Adrenal gland (tissue), 9 donors: ENCODE measurements at regions not wholly inside any gene's neighbourhood (a gene's known extent, or its start where the extent isn't known, plus 50 kb on each side); places are given as distances from the start of the nearest gene placed in this dataset.
A peak's percentile ranks its signal among the peaks of the same experiment; 100 is the strongest.

Experiments
- DNase-seq, 7 donors: peaks; one replicate each; pipeline ENCODE4 v3.0.0-alpha.2; 2019 to 2020
- H3K27ac ChIP-seq, 5 donors: fragments of 200-600 bp; sonication (generic) in 4 of 5; 1 replicate in 3 of 5; 2 replicates in 2 of 5; pipeline versions ENCODE4 v1.5.1 to v1.8.0; 2016 to 2020; ENCODE audit warnings: mild to moderate bottlenecking in 1 of 5
- H3K27me3 ChIP-seq: fragments of 200-600 bp; 2 replicates; pipeline ENCODE4 v1.8.0; 2021
- H3K36me3 ChIP-seq, 2 donors: fragments of 200-600 bp; replicated peaks in 1 of 2; 1 replicate in 1 of 2; 2 replicates in 1 of 2; pipeline versions ENCODE4 v1.5.1 to v1.8.0; 2018 to 2022
- H3K4me1 ChIP-seq, 2 donors: fragments of 200-600 bp; replicated peaks in 1 of 2; 1 replicate in 1 of 2; 2 replicates in 1 of 2; pipeline versions ENCODE4 v1.5.1 to v1.8.0; 2018 to 2021
- H3K4me3 ChIP-seq, 4 donors: fragments of 200-600 bp; sonication (generic) in 3 of 4; one replicate each; pipeline ENCODE4 v1.5.1; 2016 to 2018
- H3K9me3 ChIP-seq, 3 donors: fragments of 200-600 bp; sonication (generic) in 1 of 3; replicated peaks in 1 of 3; 1 replicate in 2 of 3; 2 replicates in 1 of 3; pipeline versions ENCODE4 v1.5.1 to v1.8.0; 2016 to 2021
- CTCF ChIP-seq, 6 experiments: fragments of 450-650 bp in 4 of 6; fragments of 200-600 bp in 2 of 6; sonication (generic) in 1 of 6; IDR thresholded peaks; 1 replicate in 5 of 6; 2 replicates in 1 of 6; pipeline versions ENCODE4 v1.5.1 to v1.8.0; 2016 to 2021; ENCODE audit warnings: antibody characterized with exemption in 6 of 6, mild to moderate bottlenecking in 2 of 6, moderate library complexity in 1 of 6
- POLR2A ChIP-seq, 2 donors: fragments of 450-650 bp; IDR thresholded peaks; one replicate each; pipeline ENCODE4 v1.6.1; 2017; ENCODE audit warnings: antibody characterized with exemption in 2 of 2, mild to moderate bottlenecking in 2 of 2, moderate library complexity in 1 of 2
- WGBS, 4 donors: extraction: QIAGEN DNeasy Blood & Tissue Kit in 2 of 4; methylation state at CpG; one replicate each; pipeline versions ENCODE4 v1.1.5 to v1.1.7; 2013 to 2017; 5-methylcytosine and 5-hydroxymethylcytosine counted together
- intact Hi-C, 2 donors: fragments of 100-400 bp; cut with DNase I; formaldehyde crosslinking; loops; one replicate each; pipeline versions ENCODE4 v1.14.1 to v1.15.0; 2022 to 2023
- donor health status: healthy with polysubstance abuse.
- donor health status: Bipolar disorder and iron deficiency.
- donor health status: DM: yes; HTN: yes; CAD: no.
- donor health status: DM: no; HTN: no; CAD: no.
- donor health status: DM: no; HTN: no; CAD: no.

DNA sequence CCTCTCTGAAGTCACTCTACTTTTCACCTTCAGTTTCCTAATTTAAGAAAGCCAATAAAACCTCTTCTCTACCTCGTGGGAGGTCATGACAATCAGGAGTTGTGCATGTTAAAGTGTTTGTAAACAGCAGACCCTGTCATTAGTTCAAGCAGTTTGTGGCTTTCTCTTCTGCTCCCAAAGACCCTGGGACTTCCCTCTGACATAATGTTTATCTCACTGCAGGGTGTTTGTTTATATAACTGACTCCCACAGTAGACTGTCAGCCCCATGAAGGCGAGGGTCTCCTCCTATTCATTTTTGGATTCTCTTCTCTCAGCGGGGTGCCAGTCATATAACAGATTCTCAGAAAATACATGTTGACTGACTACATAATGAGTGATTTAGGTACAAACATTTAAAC, 360.0 kb upstream of the ZNF462 start:
- DNase-seq: no peak
- TF ChIP-seq CTCF (IDR thresholded peaks at IDR 0.05): no peak
- no peak for TF ChIP-seq POLR2A (IDR thresholded peaks at IDR 0.05)
- H3K9me3 ChIP-seq: no peaks in the 10 kb centered on the region
- H3K4me3 ChIP-seq: no peak overlapping the region
- WGBS, 4 donors: 64 to 83% (median 71%) methylated on average over 3 of the region's 3 CpGs
- intact Hi-C loops: no loop called here
- no peaks in the 10 kb centered on the region for H3K36me3 ChIP-seq
- no peaks in the 10 kb centered on the region for H3K4me1 ChIP-seq
- no peaks in the 10 kb centered on the region for H3K27me3 ChIP-seq
- H3K27ac ChIP-seq: no peak overlapping the region

- no peaks in the 10 kb centered on the region for H3K4me1 ChIP-seq
- TF ChIP-seq CTCF (IDR thresholded peaks at IDR 0.05) (no peak), POLR2A (IDR thresholded peaks at IDR 0.05) (no peak)
- H3K9me3 ChIP-seq: no peaks in the 10 kb centered on the region
- intact Hi-C loops: no loop called here
- no peak overlapping the region for H3K27ac ChIP-seq
- 91 to 93% (median 93%) methylated on average over 5 of the region's 5 CpGs for WGBS, 4 donors
- no peaks in the 10 kb centered on the region for H3K27me3 ChIP-seq
- no peaks in the 10 kb centered on the region for H3K36me3 ChIP-seq
- no peak overlapping the region for H3K4me3 ChIP-seq
- DNase-seq: no peak
Observed at GRCh38 chr9:106503759-106504158, 359.2 kb upstream of the ZNF462 start.

DNA sequence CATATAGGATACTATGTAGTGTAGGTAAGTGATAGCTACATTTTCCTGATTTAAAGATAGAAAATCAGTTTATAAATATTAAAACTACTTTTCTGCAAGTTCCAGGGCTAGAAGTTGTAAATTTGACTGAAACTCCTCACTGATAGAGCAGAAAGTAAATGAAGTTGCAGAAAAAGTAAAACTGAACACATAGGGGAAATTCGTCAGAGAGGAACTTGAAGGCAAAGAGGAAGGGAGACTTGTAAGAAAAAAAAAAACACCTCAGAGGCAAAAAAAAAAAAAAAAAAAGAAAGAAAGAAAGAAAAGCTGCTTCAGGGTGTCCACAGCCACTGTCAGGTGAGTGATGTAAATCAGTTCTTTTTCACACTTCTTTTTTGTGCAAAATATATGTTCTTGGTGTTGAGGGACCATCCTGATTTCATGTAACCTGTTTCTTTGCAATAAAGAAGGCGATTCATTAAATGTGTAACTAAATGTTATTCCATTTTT, 336.2 kb upstream of the ZNF462 start:
- no peak overlapping the region for H3K4me3 ChIP-seq
- no peaks in the 10 kb centered on the region for H3K9me3 ChIP-seq
- H3K27ac ChIP-seq: no peak overlapping the region
- intact Hi-C loops: no loop called here
- no peaks in the 10 kb centered on the region for H3K27me3 ChIP-seq
- DNase-seq: no peak
- WGBS, 4 donors: 67 to 85% (median 78%) methylated on average over 2 of the region's 2 CpGs
- H3K4me1 ChIP-seq: no peaks in the 10 kb centered on the region
- no peaks in the 10 kb centered on the region for H3K36me3 ChIP-seq
- TF ChIP-seq CTCF (IDR thresholded peaks at IDR 0.05) (no peak), POLR2A (IDR thresholded peaks at IDR 0.05) (no peak)

DNA sequence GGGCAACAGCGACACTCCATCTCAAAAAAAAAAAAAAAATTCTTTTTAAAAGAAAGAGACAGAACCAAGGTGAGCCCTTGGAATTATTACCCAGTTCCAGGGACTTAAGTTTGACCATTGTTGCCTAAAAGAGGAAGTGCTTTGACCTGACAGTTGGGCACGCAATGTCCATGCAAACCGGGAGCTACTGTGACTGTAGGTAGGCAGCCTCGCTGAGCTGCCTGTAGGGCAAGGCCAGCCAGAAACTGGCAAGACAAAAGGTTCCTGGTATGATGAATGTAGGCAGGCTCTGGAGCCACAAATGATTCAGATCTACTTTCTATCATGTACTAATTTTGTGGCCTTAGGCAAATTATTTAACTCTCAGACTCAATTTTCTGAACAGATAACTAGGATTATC, 334.8 kb upstream of the ZNF462 start:
- no peak overlapping the region for H3K27ac ChIP-seq
- DNase-seq: peak; percentile 40 to 68 (median 58)
- no peaks in the 10 kb centered on the region for H3K36me3 ChIP-seq
- no peaks in the 10 kb centered on the region for H3K9me3 ChIP-seq
- intact Hi-C loops: no loop called here
- TF ChIP-seq CTCF (IDR thresholded peaks at IDR 0.05): no peak
- H3K27me3 ChIP-seq: no peaks in the 10 kb centered on the region
- WGBS, 4 donors: 23 to 49% (median 42%) methylated on average over 4 of the region's 4 CpGs
- H3K4me1 ChIP-seq: no peaks in the 10 kb centered on the region
- no peak overlapping the region for H3K4me3 ChIP-seq
